ENCODE measurements at regions not wholly inside any gene's neighbourhood (a gene's known extent, or its start where the extent isn't known, plus 50 kb on each side); places are given as distances from the start of the nearest gene placed in this dataset.

DNA sequence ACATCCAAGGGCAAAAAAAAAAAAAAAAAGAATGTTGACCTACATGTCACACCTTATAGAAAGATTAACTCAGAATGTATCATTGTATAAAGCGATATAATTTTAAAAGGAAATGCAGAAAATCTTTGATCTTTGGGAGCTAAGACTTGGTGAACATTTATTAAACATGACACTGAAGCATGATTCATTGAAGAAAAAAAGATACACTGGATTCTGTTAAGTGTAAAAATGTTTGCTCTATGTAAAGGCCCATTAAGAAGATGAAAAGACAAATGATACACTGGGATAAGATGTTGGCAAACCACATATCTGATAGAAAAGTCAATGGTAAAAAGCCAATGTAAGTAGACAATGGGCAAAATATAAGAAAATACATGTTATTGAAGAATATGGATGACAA is 1131.0 kb downstream of the AACS start:
- no peaks in the 10 kb centered on the region for H3K36me3 Mint-ChIP-seq (ENCODE audit: low read depth)
- no peaks in the 10 kb centered on the region for H3K27me3 Mint-ChIP-seq (ENCODE audit: insufficient read depth)
- H3K27ac Mint-ChIP-seq = no peak overlapping the region
- no peaks in the 10 kb centered on the region for H3K4me1 Mint-ChIP-seq (ENCODE audit: low read depth)
- intact Hi-C loops (cut with micrococcal nuclease) = no loop called here
- H3K9me3 Mint-ChIP-seq = peaks cover 4% of the 10 kb centered on the region
- DNase-seq (ENCODE audit: low spot score) = no peak
- no peak overlapping the region for H3K4me3 Mint-ChIP-seq

DNA sequence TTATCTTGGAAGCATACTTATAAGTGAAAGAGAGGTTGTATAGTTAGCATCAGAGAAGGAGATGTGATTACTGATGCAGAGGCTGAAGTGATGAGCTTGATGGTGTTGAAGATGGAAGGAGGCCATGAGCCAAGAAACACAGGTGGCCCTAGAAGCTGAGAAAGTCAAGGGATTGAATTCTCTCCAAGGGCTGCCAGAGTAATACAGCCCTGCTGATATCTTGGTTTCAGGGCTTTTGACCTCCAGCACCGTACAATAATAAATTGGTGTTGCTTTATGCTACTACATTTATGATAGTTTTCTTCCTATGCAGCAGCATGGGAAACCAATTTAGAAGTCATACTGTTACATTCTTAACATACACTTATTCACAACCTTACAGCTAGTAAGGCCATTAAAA is 1133.3 kb downstream of the AACS start:
- intact Hi-C loops (cut with micrococcal nuclease) = no loop called here
- DNase-seq (ENCODE audit: low spot score) = no peak
- Mint-ChIP-seq H3K27me3 (ENCODE audit: insufficient read depth) (peaks cover 1% of the 10 kb centered on the region), H3K27ac (no peak overlapping the region), H3K36me3 (ENCODE audit: low read depth) (no peaks in the 10 kb centered on the region), H3K4me3 (no peak overlapping the region), H3K9me3 (peaks cover 3% of the 10 kb centered on the region), H3K4me1 (ENCODE audit: low read depth) (no peaks in the 10 kb centered on the region)

DNA sequence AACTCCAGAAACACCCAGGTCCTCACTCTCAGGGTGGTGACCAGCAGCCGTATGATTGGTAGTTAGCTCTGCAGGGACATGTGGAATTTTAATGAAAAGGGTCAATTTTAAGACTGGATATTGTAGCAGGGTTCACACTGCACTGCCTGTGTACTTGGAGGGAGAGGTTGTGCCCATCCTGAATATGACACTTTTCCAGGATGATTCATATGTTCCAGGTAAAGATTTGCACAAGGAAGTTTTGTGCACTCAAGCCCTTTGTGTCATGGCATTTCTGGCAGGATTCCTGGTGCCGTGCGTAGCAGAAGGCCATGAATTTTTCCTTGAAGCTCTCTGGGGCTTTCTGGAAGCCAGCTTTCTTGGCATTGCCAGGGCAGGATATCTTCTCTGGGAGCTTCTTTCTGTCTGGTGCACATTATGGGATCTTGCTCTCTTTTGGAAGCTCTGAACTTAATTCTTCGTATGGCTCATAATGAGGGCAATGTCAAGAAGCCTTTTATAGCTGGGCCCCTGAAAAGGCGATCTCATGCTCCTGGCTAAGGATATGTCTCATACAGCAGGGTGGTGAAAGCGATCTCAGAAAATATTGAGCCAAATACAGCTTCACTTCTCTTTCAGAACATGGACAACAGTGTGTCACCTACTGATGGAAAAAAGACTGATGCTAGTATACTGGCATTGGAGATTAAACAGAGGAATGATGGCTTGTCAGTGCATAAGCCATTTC is 1133.9 kb downstream of the AACS start:
- H3K27ac Mint-ChIP-seq = no peak overlapping the region
- no peak for DNase-seq (ENCODE audit: low spot score)
- H3K27me3 Mint-ChIP-seq (ENCODE audit: insufficient read depth) = peaks cover 1% of the 10 kb centered on the region
- intact Hi-C loops (cut with micrococcal nuclease) = no loop called here
- no peaks in the 10 kb centered on the region for H3K36me3 Mint-ChIP-seq (ENCODE audit: low read depth)
- no peak overlapping the region for H3K4me3 Mint-ChIP-seq
- no peaks in the 10 kb centered on the region for H3K4me1 Mint-ChIP-seq (ENCODE audit: low read depth)
- H3K9me3 Mint-ChIP-seq = no peaks in the 10 kb centered on the region

DNA sequence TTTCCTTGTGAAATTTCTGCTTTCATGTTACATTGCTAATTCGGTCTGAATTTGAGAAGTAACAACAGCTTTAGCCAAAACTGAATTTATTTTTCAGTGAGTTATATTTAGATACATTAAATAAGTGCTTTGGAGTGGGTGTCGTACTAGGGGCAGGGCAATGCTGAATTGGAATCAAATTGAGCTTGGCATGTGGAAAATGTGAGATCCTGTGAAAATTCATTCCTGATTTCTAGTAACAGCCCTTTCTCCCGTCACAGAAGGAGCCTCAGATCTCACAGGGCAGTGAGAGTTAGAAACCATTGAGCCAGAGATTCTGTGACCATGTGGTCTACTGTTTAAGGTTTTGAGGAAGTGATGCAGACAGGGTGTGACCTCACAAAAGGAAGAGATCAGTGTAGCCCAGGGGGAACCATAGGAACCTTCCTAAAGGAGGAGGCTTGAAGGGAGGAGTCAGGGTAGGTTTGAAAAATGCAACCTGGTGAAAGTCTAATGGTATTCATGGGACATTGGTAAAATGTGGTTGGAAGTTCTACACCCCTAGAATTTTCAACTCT is 1136.8 kb downstream of the AACS start:
- no peak for DNase-seq (ENCODE audit: low spot score)
- intact Hi-C loops (cut with micrococcal nuclease) = no loop called here
- no peak overlapping the region for H3K4me3 Mint-ChIP-seq
- H3K4me1 Mint-ChIP-seq (ENCODE audit: low read depth) = no peaks in the 10 kb centered on the region
- H3K36me3 Mint-ChIP-seq (ENCODE audit: low read depth) = no peaks in the 10 kb centered on the region
- peaks cover 1% of the 10 kb centered on the region for H3K27me3 Mint-ChIP-seq (ENCODE audit: insufficient read depth)
- H3K9me3 Mint-ChIP-seq = no peaks in the 10 kb centered on the region
- no peak overlapping the region for H3K27ac Mint-ChIP-seq

DNA sequence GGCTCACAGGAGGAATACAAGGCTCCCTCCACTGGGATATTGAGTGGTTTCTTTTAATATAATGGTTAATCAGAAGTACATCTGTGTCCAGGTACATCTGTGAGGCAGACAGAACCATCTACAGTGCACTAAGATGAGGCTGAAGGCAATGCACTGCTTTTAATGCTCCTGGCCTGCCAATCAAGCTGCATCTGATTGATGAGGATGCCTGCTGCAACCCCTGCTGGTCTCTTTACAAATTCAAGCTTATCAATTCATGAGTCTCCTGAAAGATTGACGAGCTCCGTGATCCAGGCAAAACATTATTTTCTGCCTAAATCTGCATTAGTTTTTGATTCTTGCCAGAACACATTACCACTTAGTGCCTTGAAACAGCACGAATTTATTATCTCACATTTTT is 1139.1 kb downstream of the AACS start:
- no peak overlapping the region for H3K4me3 Mint-ChIP-seq
- no peaks in the 10 kb centered on the region for H3K36me3 Mint-ChIP-seq (ENCODE audit: low read depth)
- H3K4me1 Mint-ChIP-seq (ENCODE audit: low read depth) = no peaks in the 10 kb centered on the region
- H3K27me3 Mint-ChIP-seq (ENCODE audit: insufficient read depth) = peaks cover 1% of the 10 kb centered on the region
- no peak for DNase-seq (ENCODE audit: low spot score)
- intact Hi-C loops (cut with micrococcal nuclease) = no loop called here
- no peaks in the 10 kb centered on the region for H3K9me3 Mint-ChIP-seq
- no peak overlapping the region for H3K27ac Mint-ChIP-seq

DNA sequence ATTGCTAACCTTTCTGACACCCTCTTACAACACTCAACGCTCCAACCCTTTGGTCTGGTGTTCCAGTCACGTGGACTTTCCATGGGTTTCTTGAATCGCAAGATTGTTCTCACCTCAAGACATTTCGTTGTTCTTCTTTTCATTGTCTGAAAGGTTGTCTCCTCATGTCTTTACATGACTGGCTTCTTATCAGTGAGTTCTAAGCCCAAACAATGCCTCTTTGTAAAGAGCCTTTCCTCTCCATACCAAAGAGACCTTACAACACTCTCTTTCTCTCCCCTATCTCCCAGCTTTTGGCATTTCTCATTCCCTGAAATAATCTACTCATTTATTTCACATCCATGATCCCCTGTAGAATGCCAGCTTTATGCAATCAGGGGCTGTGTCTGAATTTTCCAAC is 1144.8 kb downstream of the AACS start:
- H3K36me3 Mint-ChIP-seq (ENCODE audit: low read depth) = no peaks in the 10 kb centered on the region
- intact Hi-C loops (cut with micrococcal nuclease) = no loop called here
- no peak for DNase-seq (ENCODE audit: low spot score)
- no peaks in the 10 kb centered on the region for H3K9me3 Mint-ChIP-seq
- no peaks in the 10 kb centered on the region for H3K4me1 Mint-ChIP-seq (ENCODE audit: low read depth)
- no peaks in the 10 kb centered on the region for H3K27me3 Mint-ChIP-seq (ENCODE audit: insufficient read depth)
- H3K27ac Mint-ChIP-seq = no peak overlapping the region
- no peak overlapping the region for H3K4me3 Mint-ChIP-seq

DNA sequence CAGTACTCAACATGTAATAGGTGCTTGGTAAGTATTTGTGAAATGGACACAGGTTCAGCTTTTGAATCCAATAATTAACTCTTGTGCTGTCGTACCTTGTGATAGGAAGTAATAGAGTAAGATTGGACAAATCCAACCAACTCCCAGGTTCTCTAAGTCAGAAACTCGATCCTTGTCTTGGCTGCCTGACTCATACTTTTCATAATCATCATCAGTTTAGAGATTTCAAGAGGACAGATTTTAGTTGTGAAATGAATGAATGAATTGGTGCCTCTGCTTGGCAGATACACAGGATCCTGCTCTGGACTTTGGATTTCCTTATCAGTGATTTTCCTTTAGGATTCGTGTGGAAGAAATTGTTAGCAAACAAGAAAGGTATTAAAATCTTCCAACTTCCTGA is 1145.2 kb downstream of the AACS start:
- Mint-ChIP-seq H3K4me1 (ENCODE audit: low read depth) (no peaks in the 10 kb centered on the region), H3K4me3 (no peak overlapping the region), H3K27me3 (ENCODE audit: insufficient read depth) (no peaks in the 10 kb centered on the region), H3K27ac (no peak overlapping the region), H3K9me3 (no peaks in the 10 kb centered on the region), H3K36me3 (ENCODE audit: low read depth) (no peaks in the 10 kb centered on the region)
- intact Hi-C loops (cut with micrococcal nuclease) = no loop called here
- no peak for DNase-seq (ENCODE audit: low spot score)

DNA sequence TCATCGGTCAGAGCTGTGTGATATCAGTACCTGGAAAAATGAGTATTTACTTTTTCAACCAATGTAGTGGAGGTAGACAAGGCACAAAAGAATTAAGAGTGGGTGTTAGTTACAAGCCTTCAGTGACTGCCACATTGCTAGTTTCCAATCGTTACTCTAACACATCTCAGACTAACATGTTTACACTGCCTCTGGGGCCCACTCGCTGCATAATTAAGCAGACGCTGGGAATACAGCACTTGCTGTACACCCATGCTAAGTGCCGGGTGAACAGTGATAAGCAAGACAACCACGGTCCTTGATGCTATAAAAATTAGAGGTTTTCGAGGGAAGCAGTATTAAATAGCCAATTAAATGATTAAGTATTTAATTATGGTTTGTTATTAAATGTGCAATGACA is 1147.6 kb downstream of the AACS start:
- Mint-ChIP-seq H3K4me1 (ENCODE audit: low read depth) (no peaks in the 10 kb centered on the region), H3K27ac (no peak overlapping the region), H3K36me3 (ENCODE audit: low read depth) (no peaks in the 10 kb centered on the region), H3K27me3 (ENCODE audit: insufficient read depth) (no peaks in the 10 kb centered on the region), H3K4me3 (no peak overlapping the region), H3K9me3 (no peaks in the 10 kb centered on the region)
- DNase-seq (ENCODE audit: low spot score) = no peak
- intact Hi-C loops (cut with micrococcal nuclease) = no loop called here

DNA sequence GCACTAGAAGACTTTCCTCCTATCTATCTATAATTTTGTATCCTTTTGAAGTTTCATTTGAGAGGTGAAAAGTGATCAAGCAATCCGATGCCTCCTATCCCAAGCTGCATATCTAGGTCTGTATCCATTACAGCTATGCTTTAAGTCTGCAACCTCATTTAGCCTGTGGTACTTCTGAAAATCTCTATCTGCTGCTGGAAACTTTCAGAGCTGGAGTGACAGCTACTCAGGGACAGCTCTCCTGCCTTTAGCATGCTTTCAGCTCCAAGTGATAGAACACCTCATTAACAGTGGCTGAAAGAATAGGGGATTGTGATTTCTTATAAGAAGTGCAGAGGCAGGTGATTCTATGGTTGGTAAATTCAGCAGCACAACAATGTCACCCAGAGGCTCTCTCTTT is 1153.5 kb downstream of the AACS start:
- Mint-ChIP-seq H3K4me1 (ENCODE audit: low read depth) (no peaks in the 10 kb centered on the region), H3K27ac (no peak overlapping the region), H3K36me3 (ENCODE audit: low read depth) (no peaks in the 10 kb centered on the region), H3K4me3 (no peak overlapping the region), H3K27me3 (ENCODE audit: insufficient read depth) (no peaks in the 10 kb centered on the region), H3K9me3 (no peaks in the 10 kb centered on the region)
- intact Hi-C loops (cut with micrococcal nuclease) = no loop called here
- no peak for DNase-seq (ENCODE audit: low spot score)

DNA sequence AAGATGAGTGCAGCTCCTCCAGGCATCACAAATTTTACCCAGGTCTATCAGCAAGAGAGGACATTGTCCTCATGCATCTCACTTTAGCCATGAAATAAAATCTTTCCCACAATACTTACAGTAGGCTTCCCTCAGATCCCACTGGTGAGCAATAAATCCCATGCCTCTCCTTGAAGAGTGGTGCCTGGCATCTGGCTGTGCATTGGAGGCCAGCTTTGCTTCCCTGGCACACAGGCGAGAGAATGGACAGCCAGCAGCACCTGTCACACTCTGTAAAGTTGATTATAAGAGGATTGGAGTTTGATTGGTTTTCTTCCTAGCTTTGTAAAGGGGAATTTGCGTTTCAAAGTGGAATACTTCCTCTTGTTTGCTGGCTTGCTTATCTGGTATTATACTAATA is 1153.9 kb downstream of the AACS start:
- H3K36me3 Mint-ChIP-seq (ENCODE audit: low read depth) = no peaks in the 10 kb centered on the region
- DNase-seq (ENCODE audit: low spot score) = no peak
- H3K9me3 Mint-ChIP-seq = no peaks in the 10 kb centered on the region
- intact Hi-C loops (cut with micrococcal nuclease) = no loop called here
- no peak overlapping the region for H3K4me3 Mint-ChIP-seq
- no peaks in the 10 kb centered on the region for H3K27me3 Mint-ChIP-seq (ENCODE audit: insufficient read depth)
- H3K4me1 Mint-ChIP-seq (ENCODE audit: low read depth) = no peaks in the 10 kb centered on the region
- no peak overlapping the region for H3K27ac Mint-ChIP-seq

DNA sequence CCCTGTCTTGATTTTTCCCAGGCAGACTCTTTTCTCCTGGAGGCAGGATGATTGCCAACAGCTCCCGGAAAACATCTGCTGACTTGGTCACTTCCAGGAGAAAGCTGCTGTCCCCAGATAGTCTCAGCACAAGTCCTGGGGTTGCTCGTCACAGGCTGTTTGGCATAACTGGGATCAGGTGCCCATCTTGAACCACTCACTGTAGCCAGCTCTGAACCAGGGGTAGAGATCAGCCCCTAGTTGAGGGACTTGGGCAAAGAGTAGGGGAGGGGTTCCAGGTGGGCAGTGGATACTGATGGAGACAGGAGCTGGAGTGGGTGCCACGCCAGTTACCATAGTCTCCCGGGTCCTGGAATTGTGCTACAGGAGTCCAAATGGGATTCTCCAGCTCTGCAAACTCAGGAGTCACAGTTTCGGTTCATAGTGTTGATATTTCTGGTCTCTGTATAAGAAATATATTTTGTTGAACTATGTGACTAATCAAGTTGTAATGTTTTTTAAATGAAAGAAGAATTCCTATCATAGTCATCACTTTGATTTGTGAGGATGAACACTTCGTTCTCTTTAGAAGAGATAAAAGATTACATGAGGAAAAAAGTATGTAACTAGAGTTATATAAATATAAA is 1154.5 kb downstream of the AACS start:
- no peaks in the 10 kb centered on the region for H3K9me3 Mint-ChIP-seq
- no peaks in the 10 kb centered on the region for H3K4me1 Mint-ChIP-seq (ENCODE audit: low read depth)
- no peaks in the 10 kb centered on the region for H3K27me3 Mint-ChIP-seq (ENCODE audit: insufficient read depth)
- no peak for DNase-seq (ENCODE audit: low spot score)
- H3K36me3 Mint-ChIP-seq (ENCODE audit: low read depth) = no peaks in the 10 kb centered on the region
- no peak overlapping the region for H3K4me3 Mint-ChIP-seq
- intact Hi-C loops (cut with micrococcal nuclease) = no loop called here
- H3K27ac Mint-ChIP-seq = no peak overlapping the region

DNA sequence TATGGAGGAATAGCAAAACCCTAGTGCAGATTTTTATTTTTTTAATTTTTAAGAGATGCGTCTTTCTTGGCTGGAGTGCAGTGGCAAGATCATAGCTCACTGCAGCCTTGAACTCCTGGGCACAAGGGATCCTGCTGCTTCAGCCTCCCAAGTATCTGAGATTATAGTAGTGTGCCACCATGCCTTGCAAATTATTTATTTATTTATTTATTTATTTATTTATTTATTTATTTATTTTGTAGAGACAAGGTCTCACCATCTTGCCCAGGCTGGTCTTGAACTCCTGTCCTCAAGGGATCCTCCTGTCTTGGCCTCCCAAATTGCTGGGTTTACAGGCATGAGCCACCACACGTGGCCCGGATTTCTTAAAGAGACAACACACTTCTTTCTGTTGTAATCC is 1158.8 kb downstream of the AACS start:
- H3K27ac Mint-ChIP-seq = no peak overlapping the region
- peaks cover 4% of the 10 kb centered on the region for H3K9me3 Mint-ChIP-seq
- no peaks in the 10 kb centered on the region for H3K27me3 Mint-ChIP-seq (ENCODE audit: insufficient read depth)
- no peaks in the 10 kb centered on the region for H3K36me3 Mint-ChIP-seq (ENCODE audit: low read depth)
- no peak overlapping the region for H3K4me3 Mint-ChIP-seq
- intact Hi-C loops (cut with micrococcal nuclease) = no loop called here
- no peaks in the 10 kb centered on the region for H3K4me1 Mint-ChIP-seq (ENCODE audit: low read depth)
- no peak for DNase-seq (ENCODE audit: low spot score)

DNA sequence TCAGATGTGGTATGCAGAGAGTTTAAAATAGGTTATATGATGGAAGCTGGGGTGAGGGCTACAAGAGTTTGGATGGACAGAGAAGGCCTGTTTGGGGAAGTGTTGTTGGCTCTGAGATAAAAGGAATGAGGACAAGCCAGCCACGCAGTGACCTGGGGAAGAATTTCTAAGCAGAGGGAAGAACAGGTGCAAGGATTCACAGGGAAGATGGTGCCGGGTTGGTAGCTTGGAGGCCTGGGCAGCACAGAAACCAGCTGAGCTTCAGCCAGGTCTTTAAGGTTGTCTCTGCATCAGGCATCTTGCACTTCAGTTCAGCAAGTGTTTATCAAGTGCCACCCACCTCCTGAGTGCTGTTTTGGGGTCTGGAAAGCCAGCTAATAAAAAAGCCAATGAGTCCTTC is 1163.7 kb downstream of the AACS start:
- intact Hi-C loops (cut with micrococcal nuclease) = no loop called here
- H3K27ac Mint-ChIP-seq = no peak overlapping the region
- H3K9me3 Mint-ChIP-seq = peaks cover 4% of the 10 kb centered on the region
- H3K27me3 Mint-ChIP-seq (ENCODE audit: insufficient read depth) = no peaks in the 10 kb centered on the region
- H3K36me3 Mint-ChIP-seq (ENCODE audit: low read depth) = no peaks in the 10 kb centered on the region
- no peaks in the 10 kb centered on the region for H3K4me1 Mint-ChIP-seq (ENCODE audit: low read depth)
- no peak for DNase-seq (ENCODE audit: low spot score)
- no peak overlapping the region for H3K4me3 Mint-ChIP-seq
